HepG2 (cell line): ENCODE measurements at regions not wholly inside any gene's neighbourhood (a gene's known extent, or its start where the extent isn't known, plus 50 kb on each side); places are given as distances from the start of the nearest gene placed in this dataset.

ENCODE experiments used
- ARHGAP35 ChIP-seq: sonication (generic); formaldehyde crosslinking; IDR thresholded peaks from 2 replicates; pipeline ENCODE4 v1.9.0; 2022; ENCODE audit warnings: mild to moderate bottlenecking, inconsistent platforms, moderate library complexity, missing genetic modification reagents, borderline replicate concordance
- ATF7 ChIP-seq, 2 experiments: fragments of 450-650 bp in 1 of 2; sonication (generic) in 1 of 2; formaldehyde crosslinking in 1 of 2; IDR thresholded peaks; 2 replicates each; pipeline versions ENCODE4 v1.4.0 to v1.6.1; 2016 to 2020; ENCODE audit warnings: antibody characterized with exemption in 1 of 2, mild to moderate bottlenecking in 1 of 2, missing genetic modification reagents in 1 of 2
- CSRNP1 ChIP-seq: sonication (generic); formaldehyde crosslinking; IDR thresholded peaks from 2 replicates; pipeline ENCODE4 v1.8.1; 2023; ENCODE audit warnings: mild to moderate bottlenecking, missing genetic modification reagents
- FOXA3 ChIP-seq: IDR thresholded peaks from 2 replicates; pipeline ENCODE4 v1.6.1; 2016; ENCODE audit warnings: missing genetic modification reagents, missing compliant biosample characterization
- FOXO1 ChIP-seq: sonication (generic); formaldehyde crosslinking; IDR thresholded peaks from 2 replicates; pipeline ENCODE4 v1.4.0; 2020; ENCODE audit warnings: missing genetic modification reagents
- HNRNPH1 ChIP-seq: fragments of 200-400 bp; formaldehyde crosslinking; optimal IDR thresholded peaks from 2 replicates; pipeline ENCODE3; 2017; ENCODE audit warnings: mild to moderate bottlenecking, low read depth, low read length
- JUNB ChIP-seq: sonication (generic); formaldehyde crosslinking; IDR thresholded peaks from 2 replicates; pipeline ENCODE4 v1.8.0; 2022; ENCODE audit warnings: missing genetic modification reagents, mild to moderate bottlenecking, borderline replicate concordance
- KAT7 ChIP-seq: IDR thresholded peaks from 2 replicates; pipeline ENCODE4 v1.6.1; 2018; ENCODE audit warnings: borderline replicate concordance, missing compliant biosample characterization
- MAFF ChIP-seq: IDR thresholded peaks from 2 replicates; pipeline ENCODE4 v1.6.1; 2011; ENCODE audit warnings: low read depth, low read length, improper control_type of control experiment
- NCOA5 ChIP-seq: sonication (generic); formaldehyde crosslinking; IDR thresholded peaks from 2 replicates; pipeline ENCODE4 v1.4.0; 2020; ENCODE audit warnings: missing genetic modification reagents
- NFE2L1 ChIP-seq: sonication (generic); formaldehyde crosslinking; IDR thresholded peaks from 2 replicates; pipeline ENCODE4 v1.4.0; 2020; ENCODE audit warnings: missing genetic modification reagents, mild to moderate bottlenecking, borderline replicate concordance
- PHF20 ChIP-seq: sonication (generic); formaldehyde crosslinking; IDR thresholded peaks from 2 replicates; pipeline ENCODE4 v1.5.0; 2020; ENCODE audit warnings: mild to moderate bottlenecking, missing genetic modification reagents
- POGZ ChIP-seq: sonication (generic); formaldehyde crosslinking; IDR thresholded peaks from 2 replicates; pipeline ENCODE4 v1.4.0; 2020; ENCODE audit warnings: mild to moderate bottlenecking, missing genetic modification reagents
- RORA ChIP-seq: sonication (generic); formaldehyde crosslinking; IDR thresholded peaks from 2 replicates; pipeline ENCODE4 v1.5.0; 2020; ENCODE audit warnings: mild to moderate bottlenecking, missing genetic modification reagents, moderate library complexity
- SIX4 ChIP-seq: sonication (generic); formaldehyde crosslinking; IDR thresholded peaks from 2 replicates; pipeline ENCODE4 v1.4.0; 2020; ENCODE audit warnings: missing genetic modification reagents
- SMAD3 ChIP-seq: sonication (generic); formaldehyde crosslinking; IDR thresholded peaks from 2 replicates; pipeline ENCODE4 v1.4.0; 2020; ENCODE audit warnings: missing genetic modification reagents
- SMC3 ChIP-seq: IDR thresholded peaks from 2 replicates; pipeline ENCODE4 v1.6.1; 2011; ENCODE audit warnings: low read length, improper control_type of control experiment
- SP140L ChIP-seq: sonication (generic); formaldehyde crosslinking; IDR thresholded peaks from 2 replicates; pipeline ENCODE4 v1.4.0; 2020; ENCODE audit warnings: missing genetic modification reagents, borderline replicate concordance
- TAF1 ChIP-seq: sonication (generic); formaldehyde crosslinking; IDR thresholded peaks from 2 replicates; pipeline ENCODE4 v1.4.0; 2020; ENCODE audit warnings: missing genetic modification reagents
- TEAD2 ChIP-seq: sonication (generic); formaldehyde crosslinking; IDR thresholded peaks from 2 replicates; pipeline ENCODE4 v1.9.0; 2021; ENCODE audit warnings: missing genetic modification reagents
- TIGD3 ChIP-seq: sonication (generic); formaldehyde crosslinking; IDR thresholded peaks from 2 replicates; pipeline ENCODE4 v1.5.1; 2020; ENCODE audit warnings: mild to moderate bottlenecking, missing genetic modification reagents, borderline replicate concordance
- ZNF577 ChIP-seq: sonication (generic); formaldehyde crosslinking; IDR thresholded peaks from 2 replicates; pipeline ENCODE4 v1.4.0; 2020; ENCODE audit warnings: mild to moderate bottlenecking, low read depth, missing genetic modification reagents, borderline replicate concordance
- ZNF749 ChIP-seq: sonication (generic); formaldehyde crosslinking; IDR thresholded peaks from 2 replicates; pipeline ENCODE4 v1.8.0; 2022; ENCODE audit warnings: mild to moderate bottlenecking, missing genetic modification reagents, moderate library complexity, borderline replicate concordance
- ZNF841 ChIP-seq: sonication (generic); formaldehyde crosslinking; IDR thresholded peaks from 2 replicates; pipeline ENCODE4 v1.8.1; 2023; ENCODE audit warnings: missing genetic modification reagents, borderline replicate concordance
- TF ChIP-seq, protein P1 (sequence below): sonication (generic); formaldehyde crosslinking; IDR thresholded peaks from 2 replicates; pipeline ENCODE4 v1.8.1; 2023; ENCODE audit warnings: missing genetic modification reagents, mild to moderate bottlenecking, borderline replicate concordance
- TF ChIP-seq, protein P2 (sequence below): sonication (generic); formaldehyde crosslinking; conservative IDR thresholded peaks from 2 replicates; pipeline ENCODE4 v1.8.0; 2022; ENCODE audit warnings: low read depth, missing genetic modification reagents
- TF ChIP-seq, protein P3 (sequence below): sonication (generic); formaldehyde crosslinking; IDR thresholded peaks from 2 replicates; pipeline ENCODE4 v1.5.0; 2020; ENCODE audit warnings: missing genetic modification reagents

DNA sequence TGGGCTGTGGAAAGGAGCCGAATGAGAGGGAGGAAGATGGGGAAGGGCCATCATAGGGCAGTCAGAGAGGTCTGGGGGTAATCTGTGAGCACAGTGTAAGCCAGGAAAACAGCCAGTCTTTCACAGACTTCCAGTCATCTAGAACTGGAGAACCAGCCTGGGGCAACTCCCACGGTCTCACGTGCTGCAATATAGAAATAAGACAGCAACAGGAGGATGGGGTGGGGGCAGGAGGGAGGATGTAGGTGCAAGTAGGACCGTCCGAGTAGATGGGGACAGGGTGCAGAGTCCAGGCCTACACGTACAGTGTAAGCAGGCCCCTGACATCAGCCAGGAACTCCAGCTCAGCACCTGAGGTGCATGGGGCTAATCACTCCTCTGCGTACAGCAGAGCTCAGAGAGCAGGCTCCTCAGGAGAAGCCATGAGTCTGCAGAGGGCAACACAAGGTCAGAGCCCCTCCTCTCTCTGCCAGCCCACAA lies 58.2 kb upstream of the TNFAIP3 start (continued):
- no peak for TF ChIP-seq SP140L (CRISPR knock-in tag)
- no peak for TF ChIP-seq SIX4 (CRISPR knock-in tag)
- no peak for TF ChIP-seq ATF7 (IDR thresholded peaks at IDR 0.05)
- TF ChIP-seq ATF7 (CRISPR knock-in tag; IDR thresholded peaks at IDR 0.05) = no peak
- TF ChIP-seq KAT7 (CRISPR knock-in tag) = no peak
- TF ChIP-seq ARHGAP35 (CRISPR knock-in tag) = no peak
- TF ChIP-seq HNRNPH1 = no peak
- TF ChIP-seq PHF20 (CRISPR knock-in tag) = 0 out of 2 replicates have a peak, but pooled peaks have one; percentile 29
- TF ChIP-seq SMAD3 (CRISPR knock-in tag) = no peak
- no peak for TF ChIP-seq NCOA5 (CRISPR knock-in tag)
- TF ChIP-seq MAFF = no peak
- TF ChIP-seq JUNB (CRISPR knock-in tag) = no peak
- no peak for TF ChIP-seq TIGD3 (CRISPR knock-in tag)
- TF ChIP-seq CSRNP1 (CRISPR knock-in tag) = no peak
- no peak for TF ChIP-seq ZNF577 (CRISPR knock-in tag)
- TF ChIP-seq FOXA3 = peak; percentile 60
- TF ChIP-seq, protein P1, sequence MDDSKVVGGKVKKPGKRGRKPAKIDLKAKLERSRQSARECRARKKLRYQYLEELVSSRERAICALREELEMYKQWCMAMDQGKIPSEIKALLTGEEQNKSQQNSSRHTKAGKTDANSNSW (CRISPR knock-in tag) = no peak
- TF ChIP-seq ZNF841 = no peak
- TF ChIP-seq RORA (CRISPR knock-in tag) = no peak
- peak; percentile 16; the same call in 1 of the 2 replicates for TF ChIP-seq SMC3
- TF ChIP-seq, protein P2, sequence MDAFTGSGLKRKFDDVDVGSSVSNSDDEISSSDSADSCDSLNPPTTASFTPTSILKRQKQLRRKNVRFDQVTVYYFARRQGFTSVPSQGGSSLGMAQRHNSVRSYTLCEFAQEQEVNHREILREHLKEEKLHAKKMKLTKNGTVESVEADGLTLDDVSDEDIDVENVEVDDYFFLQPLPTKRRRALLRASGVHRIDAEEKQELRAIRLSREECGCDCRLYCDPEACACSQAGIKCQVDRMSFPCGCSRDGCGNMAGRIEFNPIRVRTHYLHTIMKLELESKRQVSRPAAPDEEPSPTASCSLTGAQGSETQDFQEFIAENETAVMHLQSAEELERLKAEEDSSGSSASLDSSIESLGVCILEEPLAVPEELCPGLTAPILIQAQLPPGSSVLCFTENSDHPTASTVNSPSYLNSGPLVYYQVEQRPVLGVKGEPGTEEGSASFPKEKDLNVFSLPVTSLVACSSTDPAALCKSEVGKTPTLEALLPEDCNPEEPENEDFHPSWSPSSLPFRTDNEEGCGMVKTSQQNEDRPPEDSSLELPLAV (CRISPR knock-in tag) = no peak
- peak; percentile 76; the same call in 1 of the 2 replicates for TF ChIP-seq FOXO1
- no peak for TF ChIP-seq NFE2L1 (CRISPR knock-in tag)
- peak; percentile 87 for TF ChIP-seq POGZ
- TF ChIP-seq TAF1 (CRISPR knock-in tag) = no peak
- TF ChIP-seq TEAD2 (CRISPR knock-in tag) = no peak
- TF ChIP-seq ZNF749 (CRISPR knock-in tag) = no peak
- TF ChIP-seq, protein P3, sequence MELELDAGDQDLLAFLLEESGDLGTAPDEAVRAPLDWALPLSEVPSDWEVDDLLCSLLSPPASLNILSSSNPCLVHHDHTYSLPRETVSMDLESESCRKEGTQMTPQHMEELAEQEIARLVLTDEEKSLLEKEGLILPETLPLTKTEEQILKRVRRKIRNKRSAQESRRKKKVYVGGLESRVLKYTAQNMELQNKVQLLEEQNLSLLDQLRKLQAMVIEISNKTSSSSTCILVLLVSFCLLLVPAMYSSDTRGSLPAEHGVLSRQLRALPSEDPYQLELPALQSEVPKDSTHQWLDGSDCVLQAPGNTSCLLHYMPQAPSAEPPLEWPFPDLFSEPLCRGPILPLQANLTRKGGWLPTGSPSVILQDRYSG (CRISPR knock-in tag) = no peak
